ENCODE measurements at regions not wholly inside any gene's neighbourhood (a gene's known extent, or its start where the extent isn't known, plus 50 kb on each side); places are given as distances from the start of the nearest gene placed in this dataset.
"Not testable (repeated sequence)": the region's sequence is repeated elsewhere in the genome, so short reads cannot be mapped to it uniquely, and the experiment has no call there.

- intact Hi-C loops (cut with micrococcal nuclease): no loop called here
These were observed 399.0 kb downstream of the HTR1A start for GRCh38 chr5:63563008-63563917.

DNA sequence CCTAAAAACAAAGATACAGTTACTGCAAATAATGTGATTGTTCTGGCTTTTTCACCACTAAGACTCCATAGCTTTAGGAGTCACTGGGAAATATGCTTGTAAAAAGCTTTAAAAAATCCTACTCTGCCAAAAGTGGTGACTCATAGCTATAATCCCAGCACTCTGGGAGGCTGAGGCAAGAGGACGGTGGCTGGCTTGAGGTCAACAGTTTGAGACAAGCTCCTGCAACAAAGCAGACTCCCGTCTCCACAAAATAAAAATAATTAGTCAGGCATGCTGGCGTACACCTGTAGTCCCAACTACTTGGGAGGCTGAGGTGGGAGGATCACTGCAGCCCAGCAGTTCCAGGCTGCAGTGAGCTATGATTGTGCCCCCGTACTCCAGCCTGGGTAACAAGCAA, 406.4 kb downstream of the HTR1A start:
- intact Hi-C loops (cut with micrococcal nuclease): no loop called here

- intact Hi-C loops (cut with micrococcal nuclease): no loop called here
These were observed 408.1 kb downstream of the HTR1A start for GRCh38 chr5:63554191-63554590.

DNA sequence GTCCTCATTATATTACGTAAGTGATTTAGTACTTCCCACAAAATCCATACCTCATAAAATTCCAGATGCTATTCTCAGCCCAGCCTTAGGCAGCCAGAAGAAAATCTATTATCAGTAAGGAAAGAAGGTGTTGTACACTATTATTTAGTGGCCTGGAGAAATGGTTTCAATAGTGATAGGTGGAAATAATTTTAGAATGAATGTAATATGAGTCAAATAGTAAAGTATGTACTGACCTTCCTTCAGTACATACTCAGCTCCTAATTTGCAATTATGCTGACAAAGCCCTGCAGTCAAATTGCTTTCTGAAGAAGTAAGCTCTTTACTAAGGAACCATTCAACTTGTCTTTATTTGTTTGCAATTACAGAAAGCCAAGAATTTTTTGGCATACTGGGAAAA, 409.2 kb downstream of the HTR1A start:
- intact Hi-C loops (cut with micrococcal nuclease): no loop called here

DNA sequence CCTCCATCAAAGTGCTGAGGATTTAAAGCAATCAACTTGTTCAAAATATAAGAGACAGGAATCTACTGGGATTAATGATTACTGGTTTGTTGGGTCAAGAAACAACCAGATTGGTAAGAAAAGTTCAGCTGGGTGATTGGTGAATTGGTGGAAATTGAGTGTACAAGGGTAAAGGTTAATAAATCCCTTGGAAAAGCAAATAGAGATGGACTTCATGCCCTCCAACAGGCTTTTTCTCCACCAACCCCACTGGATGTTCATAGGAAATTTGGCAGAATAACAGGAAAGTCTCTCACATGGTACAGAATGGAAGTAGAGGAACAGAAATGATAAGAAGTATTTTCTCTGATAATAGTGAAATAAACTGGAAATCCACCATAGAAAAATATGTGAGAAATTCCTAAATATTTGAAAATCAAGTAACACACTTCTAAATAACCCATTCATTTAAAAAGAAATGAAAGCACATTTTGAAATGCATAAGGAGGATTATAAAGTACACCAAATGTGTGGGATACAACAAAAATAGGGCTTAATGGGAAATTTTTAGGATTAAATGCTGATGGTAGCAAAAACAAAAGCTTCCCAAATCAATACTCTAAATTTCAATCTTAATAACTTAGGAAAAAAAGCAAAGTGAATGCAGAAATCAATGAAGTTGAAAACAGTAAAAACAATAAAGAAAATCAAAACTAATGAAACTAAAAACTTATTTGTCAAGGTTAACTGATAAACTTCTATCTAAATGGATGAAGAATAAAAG, 426.2 kb downstream of the HTR1A start:
- intact Hi-C loops (cut with micrococcal nuclease): no loop called here

DNA sequence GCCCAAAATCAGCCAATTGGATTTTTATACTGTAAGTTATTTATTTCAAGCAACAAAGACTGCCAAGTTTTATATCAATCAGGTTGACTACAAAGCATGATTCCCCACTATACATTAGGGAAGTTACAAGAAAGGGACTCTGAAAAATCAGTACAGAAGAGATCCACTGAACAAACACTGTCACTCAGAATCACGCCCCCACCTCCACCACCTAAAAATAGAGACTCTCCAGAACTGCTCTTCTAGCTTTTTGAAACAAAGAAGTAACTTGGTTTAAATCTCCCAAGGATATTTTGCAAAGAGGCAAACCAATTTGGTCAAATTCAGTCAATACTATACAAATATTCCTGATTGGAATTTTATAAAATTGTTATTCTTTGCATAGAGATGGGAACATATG, 438.0 kb downstream of the HTR1A start:
- intact Hi-C loops (cut with micrococcal nuclease): no loop called here

DNA sequence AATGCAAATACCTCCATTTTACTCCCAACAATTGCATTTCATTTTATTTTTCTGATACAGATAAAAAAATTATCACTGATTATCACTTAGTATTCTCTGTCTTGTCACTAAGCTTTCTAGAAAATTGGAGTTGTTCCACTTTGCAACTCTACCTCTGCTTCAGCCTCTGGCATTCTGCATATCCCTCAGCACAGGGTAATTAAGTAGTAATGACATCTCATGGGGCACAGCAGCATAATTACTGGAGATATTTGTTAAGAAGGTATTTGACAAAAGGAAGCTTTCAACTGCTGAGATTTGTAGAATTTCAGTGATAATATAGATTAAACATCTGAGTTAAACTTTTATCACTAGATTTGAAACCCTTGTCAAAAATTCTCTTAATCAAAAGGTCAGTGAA, 446.2 kb downstream of the HTR1A start:
- intact Hi-C loops (cut with micrococcal nuclease): no loop called here

- intact Hi-C loops (cut with micrococcal nuclease): no loop called here
These were observed 462.0 kb downstream of the HTR1A start for GRCh38 chr5:63500242-63500641.

DNA sequence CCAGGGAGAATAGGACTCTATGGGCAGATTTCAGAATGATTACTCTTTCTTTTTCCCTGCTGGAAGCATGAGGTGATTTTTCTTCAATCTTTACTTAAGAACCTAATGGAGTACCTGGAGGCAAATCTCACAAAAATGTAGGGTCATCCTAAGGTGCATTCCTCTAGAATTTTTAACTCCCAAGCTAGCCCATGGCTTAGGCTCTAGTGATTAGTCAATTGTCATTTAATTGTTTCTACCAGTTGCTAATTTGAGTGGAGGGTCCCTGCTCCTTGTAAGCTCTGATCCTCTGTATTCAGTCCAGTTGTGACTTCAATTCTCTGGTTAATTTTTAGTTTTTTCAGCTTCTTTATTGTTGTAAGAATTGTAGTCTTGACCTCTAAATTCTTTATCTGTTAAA, 467.0 kb downstream of the HTR1A start:
- intact Hi-C loops (cut with micrococcal nuclease): no loop called here

DNA sequence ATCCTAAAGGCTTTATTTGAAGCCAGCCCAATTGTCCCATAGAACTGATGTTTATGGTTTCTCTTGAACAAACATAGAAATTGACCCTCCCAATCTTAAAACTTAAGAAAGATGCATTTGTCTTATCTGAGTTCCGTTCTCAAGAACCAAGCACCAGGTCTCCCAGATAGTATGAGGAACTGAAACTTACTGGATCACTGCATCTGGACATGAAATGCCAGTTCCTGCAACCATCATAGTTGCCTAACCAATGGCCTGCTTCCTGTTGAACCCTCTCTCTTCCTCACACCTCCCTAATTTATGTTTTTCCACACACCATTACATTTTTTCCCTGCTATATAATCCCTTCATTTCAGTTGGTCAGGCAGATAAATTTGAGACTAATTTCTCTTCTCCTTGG, 478.9 kb downstream of the HTR1A start:
- intact Hi-C loops (cut with micrococcal nuclease): no loop called here

- intact Hi-C loops (cut with micrococcal nuclease): no loop called here
These were observed 488.8 kb downstream of the HTR1A start for GRCh38 chr5:63473335-63473967.

DNA sequence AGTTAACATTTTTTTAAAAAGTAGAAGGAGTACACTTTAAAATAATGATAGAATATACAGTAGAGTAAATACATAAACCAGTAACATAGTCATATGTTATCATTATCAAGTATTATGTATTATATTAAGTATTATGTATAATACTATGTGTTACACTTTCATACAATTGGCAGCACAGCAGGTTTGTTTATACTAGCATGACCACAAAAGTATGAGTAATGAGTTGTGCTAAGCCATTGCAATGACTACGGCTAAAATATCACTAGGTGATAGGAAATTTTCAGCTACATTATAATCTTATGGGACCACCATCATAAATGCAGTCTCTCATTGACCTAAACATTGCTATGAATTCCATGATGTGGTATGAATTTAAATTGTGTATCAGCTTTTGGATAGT, 506.0 kb downstream of the HTR1A start:
- intact Hi-C loops (cut with micrococcal nuclease): no loop called here

DNA sequence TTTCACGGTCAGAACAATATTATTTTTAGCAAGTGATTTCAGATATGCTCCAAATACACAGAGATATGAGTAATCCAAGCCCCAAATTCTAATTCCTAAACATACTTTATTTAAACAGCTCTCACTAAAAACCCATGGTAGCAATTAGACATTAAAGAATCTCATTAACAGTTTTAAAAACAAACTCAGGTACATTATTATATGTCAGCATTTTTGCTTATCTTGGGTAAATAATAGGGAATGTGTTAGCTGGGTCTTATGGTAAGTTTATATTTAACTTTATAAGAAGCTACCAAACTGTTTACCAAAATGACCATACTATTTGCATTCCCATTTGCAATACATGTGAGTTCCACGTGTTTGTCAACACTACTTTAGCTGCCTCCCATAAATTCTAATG, 511.1 kb downstream of the HTR1A start:
- intact Hi-C loops (cut with micrococcal nuclease): no loop called here

DNA sequence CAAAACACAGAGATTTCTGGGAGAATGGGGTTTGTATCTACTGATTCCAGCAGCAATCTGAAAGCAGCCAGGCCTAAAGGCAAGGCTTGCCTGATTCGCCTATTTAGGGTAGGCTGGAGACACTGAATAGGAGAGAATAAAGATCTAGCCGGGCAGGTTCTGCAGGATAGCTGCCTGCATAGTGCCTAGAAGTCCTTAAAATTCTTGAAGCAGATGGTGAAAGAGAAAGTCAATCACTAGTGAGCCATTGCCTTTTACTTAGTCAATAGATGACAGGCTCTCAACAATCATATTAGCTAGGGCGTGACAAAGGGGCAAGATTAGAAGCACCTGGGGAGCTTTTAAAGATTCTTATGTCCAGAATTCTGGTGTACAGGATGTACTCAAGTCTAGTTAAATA, 522.7 kb downstream of the HTR1A start:
- intact Hi-C loops (cut with micrococcal nuclease): no loop called here

- intact Hi-C loops (cut with micrococcal nuclease): loop anchor here (10.0 kb wide), 1 partner anchor 965 kb away; no protein-coding TSS in a partner anchor
These were observed 552.5 kb downstream of the HTR1A start for GRCh38 chr5:63409737-63410136.

DNA sequence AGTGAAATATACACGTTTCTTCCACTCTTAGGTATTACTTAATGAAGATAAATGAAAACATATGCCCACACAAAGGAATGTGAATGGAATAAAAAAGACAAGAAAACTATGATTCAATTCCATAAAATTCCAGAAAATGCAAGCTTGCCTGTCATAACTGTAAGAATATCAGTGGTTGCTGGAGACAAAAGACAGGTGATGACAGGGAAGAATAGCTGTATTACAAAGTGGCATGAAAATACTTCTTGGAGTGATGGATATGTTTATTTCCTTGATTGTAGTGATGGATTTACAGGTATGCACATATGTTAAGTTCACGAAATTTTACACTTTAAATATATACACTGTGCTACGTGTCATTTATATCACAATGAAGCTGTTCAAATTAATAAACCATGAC, 553.3 kb downstream of the HTR1A start:
- intact Hi-C loops (cut with micrococcal nuclease): loop anchor here (10.0 kb wide), 1 partner anchor 964 kb away; no protein-coding TSS in a partner anchor

GRCh38 chr5:63401436-63402046, 560.7 kb downstream of the HTR1A start:
- intact Hi-C loops (cut with micrococcal nuclease): loop anchor here (1.0 to 10.0 kb wide), 3 partner anchors 562 to 1211 kb away; no protein-coding TSS in a partner anchor

GRCh38 chr5:63400079-63400478, 562.2 kb downstream of the HTR1A start:
- intact Hi-C loops (cut with micrococcal nuclease): loop anchor here (5.0 to 10.0 kb wide), 2 partner anchors 955 to 1212 kb away; no protein-coding TSS in a partner anchor

- intact Hi-C loops (cut with micrococcal nuclease): no loop called here
These were observed 563.9 kb downstream of the HTR1A start for GRCh38 chr5:63398346-63398745.

DNA sequence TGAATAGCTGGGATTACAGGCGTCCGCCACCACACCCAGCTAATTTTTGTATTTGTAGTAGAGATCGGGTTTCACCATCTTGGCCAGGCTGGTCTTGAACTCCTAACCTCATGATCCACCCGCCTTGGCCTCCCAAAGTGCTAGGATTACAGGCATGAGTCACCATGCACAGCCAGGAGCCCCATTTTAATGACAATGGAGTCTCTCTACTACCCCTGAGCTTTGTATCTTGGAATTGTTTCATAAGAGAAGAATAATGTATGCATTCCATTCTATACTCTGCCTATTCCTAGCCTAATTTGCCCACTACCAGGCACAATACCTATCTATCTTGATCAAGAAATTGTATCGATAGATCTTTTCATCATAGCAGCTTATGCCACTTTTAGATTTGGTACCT, 574.1 kb downstream of the HTR1A start:
- intact Hi-C loops (cut with micrococcal nuclease): not testable (repeated sequence)

- intact Hi-C loops (cut with micrococcal nuclease): no loop called here
These were observed 586.4 kb downstream of the HTR1A start for GRCh38 chr5:63375851-63376250.
